NT2/D1 (cell line): ENCODE measurements at regions not wholly inside any gene's neighbourhood (a gene's known extent, or its start where the extent isn't known, plus 50 kb on each side); places are given as distances from the start of the nearest gene placed in this dataset.

ENCODE experiments used
- YY1 ChIP-seq: IDR thresholded peaks from 2 replicates; pipeline ENCODE4 v1.6.1; 2011; ENCODE audit not compliant: insufficient read length, insufficient read depth
- ZNF274 ChIP-seq: IDR thresholded peaks from 2 replicates; pipeline ENCODE4 v1.6.1; 2011; ENCODE audit warnings: mild to moderate bottlenecking, low read depth, low read length

GRCh38 chr4:140258476-140258875, 104.5 kb upstream of the MAML3 start:
- TF ChIP-seq ZNF274 = no peak
- TF ChIP-seq YY1 = no peak
